GM12878 (cell line): ENCODE measurements at regions not wholly inside any gene's neighbourhood (a gene's known extent, or its start where the extent isn't known, plus 50 kb on each side); places are given as distances from the start of the nearest gene placed in this dataset.

ENCODE experiments used
- ATAC-seq: fragments of 200-7000 bp; cut with Tn5 transposase; 3 replicates; pipeline ENCODE4 v1.9.1; 2020; ENCODE audit warnings: mild to moderate bottlenecking, moderate library complexity
- BruUV-seq: library from RNA; stranded (reverse); fragments of 400-500 nt; replicated peaks from 2 replicates; lab custom pipeline; 2021; lab: Mats Ljungman, UMichigan
- CTCF ChIA-PET: fragments of 300-600 bp; sonication (Branson Sonifier 250); formaldehyde crosslinking; extraction: SDS; loops from one replicate; lab custom pipeline; 2021; ENCODE audit warnings: inconsistent platforms; lab: Yijun Ruan, JAX
- POLR2A ChIA-PET: fragments of 350-600 bp; formaldehyde crosslinking; extraction: SDS; loops from one replicate; lab custom pipeline; 2021; ENCODE audit warnings: inconsistent platforms; lab: Charles Lee
- RAD21 ChIA-PET: fragments of 300-600 bp; sonication (Branson Sonifier 250); formaldehyde crosslinking; loops from one replicate; lab custom pipeline; 2023; ENCODE audit warnings: antibody characterized with exemption; ENCODE audit not compliant: unreplicated experiment; lab: Charles Lee
- SMC1A ChIA-PET: fragments of 300-600 bp; sonication (Branson Sonifier 250); formaldehyde crosslinking; loops from one replicate; lab custom pipeline; 2023; ENCODE audit not compliant: unreplicated experiment, uncharacterized antibody; lab: Charles Lee
- DNase-seq: peaks from one replicate; pipeline ENCODE4 v3.0.0-alpha.2; 2011; ENCODE audit warnings: low read depth, low spot score
- FAIRE-seq: peaks from 3 replicates; lab custom pipeline; 2011; peaks lifted over from hg19 to GRCh38; lab: Jason Lieb, UNC
- H2AFZ ChIP-seq: 2 replicates; pipeline ENCODE4 v1.6.0; 2011; ENCODE audit warnings: low read depth, low read length, control low read depth; ENCODE audit not compliant: control insufficient read depth
- H3K27ac ChIP-seq: 2 replicates; pipeline ENCODE4 v1.5.1; 2011; ENCODE audit warnings: control low read depth; ENCODE audit not compliant: control insufficient read depth, insufficient read depth
- H3K27me3 ChIP-seq, 2 experiments: replicated peaks in 1 of 2; 2 replicates each; pipeline versions ENCODE4 v1.6.0 to v1.6.1; 2011; ENCODE audit warnings: low read length in 1 of 2; ENCODE audit not compliant: control insufficient read depth in 2 of 2, insufficient read depth in 2 of 2
- H3K36me3 ChIP-seq, 2 experiments: 2 replicates each; pipeline ENCODE4 v1.5.1; 2011; ENCODE audit warnings: low read length in 1 of 2; ENCODE audit not compliant: control insufficient read depth in 2 of 2, insufficient read depth in 2 of 2
- H3K4me1 ChIP-seq: 2 replicates; pipeline ENCODE4 v1.6.1; 2011; ENCODE audit warnings: mild to moderate bottlenecking, low read length, moderate library complexity, mixed read lengths; ENCODE audit not compliant: control insufficient read depth, insufficient read depth
- H3K4me2 ChIP-seq: 2 replicates; pipeline ENCODE4 v1.6.0; 2011; ENCODE audit warnings: control low read depth; ENCODE audit not compliant: control insufficient read depth, insufficient read depth
- H3K4me3 ChIP-seq: fragments of 200-600 bp; sonication (generic); 2 replicates; pipeline ENCODE4 v1.5.1; 2016
- H3K79me2 ChIP-seq: 2 replicates; pipeline ENCODE4 v1.6.0; 2011; ENCODE audit warnings: low read length; ENCODE audit not compliant: control insufficient read depth, insufficient read depth
- H3K9ac ChIP-seq: 2 replicates; pipeline ENCODE4 v1.8.0; 2011; ENCODE audit warnings: low read length, control low read depth, mixed read lengths; ENCODE audit not compliant: control insufficient read depth, insufficient read depth
- H3K9me3 ChIP-seq: replicated peaks from 3 replicates; pipeline ENCODE4 v1.5.1; 2011; ENCODE audit warnings: mild to moderate bottlenecking, low read length; ENCODE audit not compliant: control insufficient read depth, insufficient read depth
- H4K20me1 ChIP-seq: 2 replicates; pipeline ENCODE4 v1.6.0; 2011; ENCODE audit not compliant: control insufficient read depth, insufficient read depth
- CREB1 ChIP-seq: IDR thresholded peaks from 2 replicates; pipeline ENCODE4 v1.6.1; 2012; ENCODE audit warnings: low read depth, mild to moderate bottlenecking, inconsistent platforms
- JUNB ChIP-seq: IDR thresholded peaks from 2 replicates; pipeline ENCODE4 v1.6.1; 2016; ENCODE audit warnings: antibody characterized with exemption, mild to moderate bottlenecking
- MYB ChIP-seq: fragments of 150-350 bp; IDR thresholded peaks from 2 replicates; pipeline ENCODE4 v1.6.1; 2014; ENCODE audit warnings: mild to moderate bottlenecking, low read depth, low read length, borderline replicate concordance
- NFIC ChIP-seq: IDR thresholded peaks from 2 replicates; pipeline ENCODE4 v1.6.1; 2012; ENCODE audit warnings: low read depth, mild to moderate bottlenecking, inconsistent platforms, low read length, moderate library complexity
- POLR2A ChIP-seq: IDR thresholded peaks from 2 replicates; pipeline ENCODE4 v1.6.1; 2011; ENCODE audit warnings: low read depth, mild to moderate bottlenecking, low read length
- SIN3A ChIP-seq: IDR thresholded peaks from 2 replicates; pipeline ENCODE4 v1.6.1; 2012; ENCODE audit warnings: low read depth, low read length, improper control_type of control experiment
- SMAD5 ChIP-seq: IDR thresholded peaks from 2 replicates; pipeline ENCODE4 v1.6.1; 2016; ENCODE audit warnings: antibody characterized with exemption, low read depth
- ZBED1 ChIP-seq: IDR thresholded peaks from 2 replicates; pipeline ENCODE4 v1.6.1; 2016; ENCODE audit warnings: borderline replicate concordance
- WGBS: methylation state at CpG from one replicate; pipeline ENCODE4 v1.1.6; 2016; ENCODE audit warnings: low lambda C conversion rate; ENCODE audit not compliant: insufficient replicate concordance, insufficient coverage; ENCODE audit errors: missing lambda C conversion rate; 5-methylcytosine and 5-hydroxymethylcytosine counted together
- in situ Hi-C: fragments of 300-500 bp; cut with MboI; formaldehyde crosslinking; loops from 9 replicates; pipeline ENCODE4 v1.14.3; 2018; ENCODE audit warnings: mixed read lengths
- intact Hi-C: fragments of 100-400 bp; cut with micrococcal nuclease; formaldehyde crosslinking; loops from one replicate; pipeline ENCODE4 v1.14.2; 2022; ENCODE audit not compliant: unreplicated experiment

DNA sequence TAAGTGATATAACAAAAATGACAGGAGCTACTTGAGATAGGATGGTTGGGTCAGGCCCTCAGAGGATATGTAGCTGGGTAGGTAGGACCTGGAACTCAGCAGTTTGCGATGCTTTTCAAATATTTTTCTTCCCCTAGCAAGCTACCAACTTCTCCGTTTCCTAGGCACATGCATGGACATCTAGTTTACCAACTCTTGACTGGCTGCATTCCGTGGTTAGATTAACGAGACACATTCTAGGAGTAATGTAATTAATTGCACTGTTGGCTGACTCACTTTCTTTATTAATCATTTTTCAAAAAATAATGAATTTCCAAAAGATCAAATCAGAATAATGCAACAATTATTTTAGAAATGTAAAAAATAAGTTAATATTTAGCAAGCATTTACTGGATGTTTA, 95.9 kb downstream of the MACIR start:
- H3K79me2 ChIP-seq = no peaks in the 10 kb centered on the region
- DNase-seq = no peak
- no peak overlapping the region for H3K9ac ChIP-seq
- POLR2A ChIA-PET = no interaction called here
- H3K4me3 ChIP-seq = no peak overlapping the region
- CTCF ChIA-PET = no interaction called here
- intact Hi-C loops (no loop called here), in situ Hi-C loops (no loop called here)
- H3K27ac ChIP-seq = no peak overlapping the region
- H3K4me2 ChIP-seq = no peak overlapping the region
- SMC1A ChIA-PET = interaction anchor here (0.7 kb wide), 1 partner anchor 19 kb away, joined by 4 read pairs; no protein-coding TSS in a partner anchor
- ATAC-seq = no peak
- RAD21 ChIA-PET = no interaction called here
- no peak overlapping the region for H2AFZ ChIP-seq
- 68% methylated on average over 4 of the region's 4 CpGs for WGBS
- no peaks in the 10 kb centered on the region for H4K20me1 ChIP-seq
- H3K36me3 ChIP-seq = no peaks in the 10 kb centered on the region
- no peaks in the 10 kb centered on the region for H3K9me3 ChIP-seq
- no peaks in the 10 kb centered on the region for H3K27me3 ChIP-seq
- TF ChIP-seq NFIC (no peak), ZBED1 (no peak), SMAD5 (no peak), POLR2A (no peak), CREB1 (no peak), JUNB (no peak), SIN3A (no peak)
- FAIRE-seq = no peak
- BruUV-seq = no TSS peak
- H3K4me1 ChIP-seq = peaks cover 11% of the 10 kb centered on the region; the same call in 1 of the 2 replicates

DNA sequence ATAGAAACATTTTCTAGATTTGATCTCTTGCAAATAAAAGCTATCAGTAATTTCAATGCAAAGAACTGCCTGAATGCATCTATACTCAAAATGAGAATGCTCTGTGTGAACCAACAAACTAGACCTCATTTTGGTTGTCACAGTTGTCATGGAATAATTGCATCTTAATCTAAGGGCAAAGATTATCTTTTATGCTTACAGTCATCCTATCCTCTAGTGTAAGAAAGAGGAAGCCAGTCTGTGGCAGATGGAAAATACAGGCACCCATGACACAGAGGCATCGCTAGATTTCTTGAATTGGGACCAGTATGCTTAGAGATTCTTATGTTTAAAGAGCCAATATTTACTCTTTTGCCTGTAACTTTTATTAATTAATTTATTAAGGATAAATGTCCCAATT, 95.0 kb downstream of the MACIR start:
- Histone ChIP-seq H3K79me2 (no peaks in the 10 kb centered on the region), H2AFZ (no peak overlapping the region), H3K4me1 (peaks cover 11% of the 10 kb centered on the region; the same call in 1 of the 2 replicates), H4K20me1 (no peaks in the 10 kb centered on the region), H3K9ac (no peak overlapping the region), H3K9me3 (no peaks in the 10 kb centered on the region), H3K27me3 (no peaks in the 10 kb centered on the region), H3K4me2 (no peak overlapping the region), H3K27ac (no peak overlapping the region), H3K36me3 (no peaks in the 10 kb centered on the region), H3K4me3 (no peak overlapping the region)
- SMC1A ChIA-PET = no interaction called here
- CTCF ChIA-PET = no interaction called here
- DNase-seq (no peak), ATAC-seq (peak; percentile 24; the same call in 2 of the 3 replicates), FAIRE-seq (no peak)
- TF ChIP-seq MYB = no peak
- POLR2A ChIA-PET = no interaction called here
- RAD21 ChIA-PET = no interaction called here
- in situ Hi-C loops (no loop called here), intact Hi-C loops (no loop called here)
- no TSS peak for BruUV-seq
- WGBS = 100% methylated on average over 1 of the region's 1 CpG
